HG02981 (cell line): ENCODE measurements at regions not wholly inside any gene's neighbourhood (a gene's known extent, or its start where the extent isn't known, plus 50 kb on each side); places are given as distances from the start of the nearest gene placed in this dataset.
A peak's percentile ranks its signal among the peaks of the same experiment; 100 is the strongest.
"Not testable (repeated sequence)": the region's sequence is repeated elsewhere in the genome, so short reads cannot be mapped to it uniquely, and the experiment has no call there.

ENCODE experiments used
- ATAC-seq: cut with Tn5 transposase; IDR thresholded peaks from one replicate; pipeline ENCODE4 v1.9.1; 2021; ENCODE audit warnings: mild to moderate bottlenecking, moderate library complexity; ENCODE audit not compliant: unreplicated experiment

- ATAC-seq, result no peak
Measured at GRCh38 chr18:21928925-21929324, 188.3 kb downstream of the MIB1 start.

GRCh38 chr18:21930177-21930576, 189.6 kb downstream of the MIB1 start:
- no peak for ATAC-seq

GRCh38 chr18:21933931-21934765, 193.6 kb downstream of the MIB1 start:
- ATAC-seq, result no peak

GRCh38 chr18:21934766-21935015, 194.1 kb downstream of the MIB1 start:
- ATAC-seq, result no peak

GRCh38 chr18:21943456-21943855, 202.9 kb downstream of the MIB1 start:
- no peak for ATAC-seq

GRCh38 chr18:21949326-21950015, 208.9 kb downstream of the MIB1 start:
- no peak for ATAC-seq

GRCh38 chr18:21955757-21956652, 213.4 kb upstream of the GATA6 start:
- peak; percentile 92 for ATAC-seq

- ATAC-seq, result no peak
Measured at GRCh38 chr18:21958263-21958662, 211.1 kb upstream of the GATA6 start.

- ATAC-seq, result no peak
Measured at GRCh38 chr18:21958707-21959450, 210.5 kb upstream of the GATA6 start.

- no peak for ATAC-seq
Measured at GRCh38 chr18:21960189-21960588, 209.2 kb upstream of the GATA6 start.

GRCh38 chr18:21963336-21963735, 206.1 kb upstream of the GATA6 start:
- ATAC-seq, result no peak

GRCh38 chr18:21968338-21968737, 201.1 kb upstream of the GATA6 start:
- no peak for ATAC-seq

- ATAC-seq, result no peak
Measured at GRCh38 chr18:21972281-21972680, 197.1 kb upstream of the GATA6 start.

GRCh38 chr18:21975954-21976353, 193.4 kb upstream of the GATA6 start:
- not testable (repeated sequence) for ATAC-seq

GRCh38 chr18:21978546-21979170, 190.7 kb upstream of the GATA6 start:
- ATAC-seq, result no peak

- ATAC-seq, result no peak
Measured at GRCh38 chr18:21979171-21979560, 190.2 kb upstream of the GATA6 start.

- no peak for ATAC-seq
Measured at GRCh38 chr18:21979759-21980158, 189.6 kb upstream of the GATA6 start.

- ATAC-seq, result no peak
Measured at GRCh38 chr18:21980744-21981143, 188.6 kb upstream of the GATA6 start.

GRCh38 chr18:21981489-21981888, 187.9 kb upstream of the GATA6 start:
- ATAC-seq, result not testable (repeated sequence)

- no peak for ATAC-seq
Measured at GRCh38 chr18:21991081-21991534, 178.3 kb upstream of the GATA6 start.
